Glutamatergic neuron (in vitro differentiated cells): ENCODE measurements at regions not wholly inside any gene's neighbourhood (a gene's known extent, or its start where the extent isn't known, plus 50 kb on each side); places are given as distances from the start of the nearest gene placed in this dataset.

ENCODE experiments used
- DNase-seq: peaks from one replicate; pipeline ENCODE4 v3.0.0; 2022
- H3K27ac Mint-ChIP-seq: one replicate; pipeline ENCODE4 v1.8.0; 2020; ENCODE audit warnings: mild to moderate bottlenecking, mixed read lengths, inconsistent platforms; ENCODE audit not compliant: unreplicated experiment
- H3K27me3 Mint-ChIP-seq: one replicate; pipeline ENCODE4 v1.8.0; 2020; ENCODE audit warnings: mild to moderate bottlenecking, moderate library complexity, mixed read lengths, inconsistent platforms; ENCODE audit not compliant: unreplicated experiment
- H3K36me3 Mint-ChIP-seq: one replicate; pipeline ENCODE4 v1.8.0; 2020; ENCODE audit warnings: mild to moderate bottlenecking, mixed read lengths, inconsistent platforms; ENCODE audit not compliant: unreplicated experiment
- H3K4me1 Mint-ChIP-seq: one replicate; pipeline ENCODE4 v1.8.0; 2020; ENCODE audit warnings: mild to moderate bottlenecking, low read depth, mixed read lengths, inconsistent platforms; ENCODE audit not compliant: unreplicated experiment
- H3K4me3 Mint-ChIP-seq: one replicate; pipeline ENCODE4 v1.8.0; 2020; ENCODE audit warnings: mild to moderate bottlenecking, mixed read lengths, inconsistent platforms; ENCODE audit not compliant: unreplicated experiment
- H3K9me3 Mint-ChIP-seq: one replicate; pipeline ENCODE4 v1.8.0; 2020; ENCODE audit warnings: mild to moderate bottlenecking, moderate library complexity, mixed read lengths, inconsistent platforms; ENCODE audit not compliant: unreplicated experiment
- CTCF ChIP-seq: fragments of 200-600 bp; sonication (generic); IDR thresholded peaks from one replicate; pipeline ENCODE4 v1.5.0; 2021; ENCODE audit not compliant: partially characterized antibody, unreplicated experiment

- H3K4me3 Mint-ChIP-seq, result no peak overlapping the region
- peaks cover 3% of the 10 kb centered on the region for H3K9me3 Mint-ChIP-seq
- H3K27me3 Mint-ChIP-seq, result no peaks in the 10 kb centered on the region
- no peak overlapping the region for H3K27ac Mint-ChIP-seq
- H3K36me3 Mint-ChIP-seq, result peaks cover 10% of the 10 kb centered on the region
- H3K4me1 Mint-ChIP-seq, result no peaks in the 10 kb centered on the region
- DNase-seq, result no peak
- TF ChIP-seq CTCF, result no peak
These were observed 91.6 kb upstream of the ATF7IP start for GRCh38 chr12:14273913-14274311.

GRCh38 chr12:14275111-14275510, 90.4 kb upstream of the ATF7IP start:
- no peak for DNase-seq
- Mint-ChIP-seq H3K4me1 (no peaks in the 10 kb centered on the region), H3K9me3 (peaks cover 3% of the 10 kb centered on the region), H3K27ac (no peak overlapping the region), H3K4me3 (no peak overlapping the region), H3K27me3 (no peaks in the 10 kb centered on the region), H3K36me3 (peaks cover 10% of the 10 kb centered on the region)
- no peak for TF ChIP-seq CTCF

- H3K9me3 Mint-ChIP-seq, result peaks cover 3% of the 10 kb centered on the region
- H3K36me3 Mint-ChIP-seq, result peaks cover 5% of the 10 kb centered on the region
- no peak overlapping the region for H3K4me3 Mint-ChIP-seq
- no peaks in the 10 kb centered on the region for H3K4me1 Mint-ChIP-seq
- no peak for TF ChIP-seq CTCF
- H3K27me3 Mint-ChIP-seq, result no peaks in the 10 kb centered on the region
- no peak for DNase-seq
- no peak overlapping the region for H3K27ac Mint-ChIP-seq
These were observed 89.6 kb upstream of the ATF7IP start for GRCh38 chr12:14275886-14276285.

- peaks cover 1% of the 10 kb centered on the region for H3K27me3 Mint-ChIP-seq
- H3K4me1 Mint-ChIP-seq, result peaks cover 3% of the 10 kb centered on the region
- no peak overlapping the region for H3K27ac Mint-ChIP-seq
- H3K9me3 Mint-ChIP-seq, result peaks cover 4% of the 10 kb centered on the region
- no peak for TF ChIP-seq CTCF
- no peak overlapping the region for H3K4me3 Mint-ChIP-seq
- peaks cover 5% of the 10 kb centered on the region for H3K36me3 Mint-ChIP-seq
- DNase-seq, result no peak
These were observed 87.1 kb upstream of the ATF7IP start for GRCh38 chr12:14278294-14278953.

- Mint-ChIP-seq H3K27ac (no peak overlapping the region), H3K36me3 (no peaks in the 10 kb centered on the region), H3K4me1 (peaks cover 10% of the 10 kb centered on the region), H3K4me3 (no peak overlapping the region), H3K27me3 (peaks cover 1% of the 10 kb centered on the region), H3K9me3 (peaks cover 2% of the 10 kb centered on the region)
- no peak for TF ChIP-seq CTCF
- no peak for DNase-seq
These were observed 85.6 kb upstream of the ATF7IP start for GRCh38 chr12:14279845-14280244.
